CD4-positive, alpha-beta T cell treated with Interleukin-12 subunit alpha and Interleukin-12 subunit beta, for 1 hour (primary cell): ENCODE measurements at regions not wholly inside any gene's neighbourhood (a gene's known extent, or its start where the extent isn't known, plus 50 kb on each side); places are given as distances from the start of the nearest gene placed in this dataset.
"Not testable (repeated sequence)": the region's sequence is repeated elsewhere in the genome, so short reads cannot be mapped to it uniquely, and the experiment has no call there.

Experiments used
- DNase-seq: peaks from one replicate; pipeline ENCODE4 v3.0.0-alpha.2; 2020

GRCh38 chr3:69480986-69481385, 95.1 kb upstream of the FRMD4B start:
- not testable (repeated sequence) for DNase-seq

- DNase-seq, result no peak
Measured at GRCh38 chr3:69474186-69474585, 88.3 kb upstream of the FRMD4B start.

GRCh38 chr3:69472093-69472492, 86.2 kb upstream of the FRMD4B start:
- DNase-seq, result no peak

GRCh38 chr3:69463531-69463930, 77.6 kb upstream of the FRMD4B start:
- no peak for DNase-seq

- DNase-seq, result no peak
Measured at GRCh38 chr3:69462826-69463100, 76.9 kb upstream of the FRMD4B start.

- no peak for DNase-seq
Measured at GRCh38 chr3:69462022-69462825, 76.3 kb upstream of the FRMD4B start.

- no peak for DNase-seq
Measured at GRCh38 chr3:69460034-69460433, 74.1 kb upstream of the FRMD4B start.

- DNase-seq, result no peak
Measured at GRCh38 chr3:69458803-69459365, 73.0 kb upstream of the FRMD4B start.

- no peak for DNase-seq
Measured at GRCh38 chr3:69456631-69457030, 70.7 kb upstream of the FRMD4B start.

- DNase-seq, result no peak
Measured at GRCh38 chr3:69454204-69454787, 68.4 kb upstream of the FRMD4B start.

GRCh38 chr3:69452295-69452694, 66.4 kb upstream of the FRMD4B start:
- no peak for DNase-seq

GRCh38 chr3:69451594-69451993, 65.7 kb upstream of the FRMD4B start:
- no peak for DNase-seq

GRCh38 chr3:69448877-69449276, 63.0 kb upstream of the FRMD4B start:
- no peak for DNase-seq

- no peak for DNase-seq
Measured at GRCh38 chr3:69446402-69447072, 60.6 kb upstream of the FRMD4B start.

- DNase-seq, result no peak
Measured at GRCh38 chr3:69445498-69445897, 59.6 kb upstream of the FRMD4B start.

GRCh38 chr3:69445024-69445423, 59.1 kb upstream of the FRMD4B start:
- no peak for DNase-seq

GRCh38 chr3:69443457-69443920, 57.6 kb upstream of the FRMD4B start:
- no peak for DNase-seq

GRCh38 chr3:69442771-69443311, 57.0 kb upstream of the FRMD4B start:
- no peak for DNase-seq

- DNase-seq, result no peak
Measured at GRCh38 chr3:69441732-69442131, 55.8 kb upstream of the FRMD4B start.

GRCh38 chr3:69441040-69441439, 55.2 kb upstream of the FRMD4B start:
- no peak for DNase-seq

- peak; percentile 23 for DNase-seq
Measured at GRCh38 chr3:69439643-69440270, 53.9 kb upstream of the FRMD4B start.

- no peak for DNase-seq
Measured at GRCh38 chr3:69438476-69438875, 52.6 kb upstream of the FRMD4B start.
